ENCODE measurements at regions not wholly inside any gene's neighbourhood (a gene's known extent, or its start where the extent isn't known, plus 50 kb on each side); places are given as distances from the start of the nearest gene placed in this dataset.
"Not testable (repeated sequence)": the region's sequence is repeated elsewhere in the genome, so short reads cannot be mapped to it uniquely, and the experiment has no call there.

- H3K4me1 Mint-ChIP-seq = peaks cover 2% of the 10 kb centered on the region
- H3K36me3 Mint-ChIP-seq (ENCODE audit: low read depth) = no peaks in the 10 kb centered on the region
- no peak overlapping the region for H3K4me3 Mint-ChIP-seq
- H3K27ac Mint-ChIP-seq = no peak overlapping the region
- no peaks in the 10 kb centered on the region for H3K27me3 Mint-ChIP-seq
- H3K9me3 Mint-ChIP-seq = no peaks in the 10 kb centered on the region
- DNase-seq (no peak), ATAC-seq (no peak)
These were observed 310.4 kb downstream of the FOXO1 start for GRCh38 chr13:40356011-40356410.

- not testable (repeated sequence) for H3K27ac Mint-ChIP-seq; DNase-seq; H3K36me3 Mint-ChIP-seq (ENCODE audit: low read depth); H3K9me3 Mint-ChIP-seq; H3K4me3 Mint-ChIP-seq; H3K4me1 Mint-ChIP-seq; H3K27me3 Mint-ChIP-seq; ATAC-seq
These were observed 310.0 kb downstream of the FOXO1 start for GRCh38 chr13:40356458-40356857.

DNA sequence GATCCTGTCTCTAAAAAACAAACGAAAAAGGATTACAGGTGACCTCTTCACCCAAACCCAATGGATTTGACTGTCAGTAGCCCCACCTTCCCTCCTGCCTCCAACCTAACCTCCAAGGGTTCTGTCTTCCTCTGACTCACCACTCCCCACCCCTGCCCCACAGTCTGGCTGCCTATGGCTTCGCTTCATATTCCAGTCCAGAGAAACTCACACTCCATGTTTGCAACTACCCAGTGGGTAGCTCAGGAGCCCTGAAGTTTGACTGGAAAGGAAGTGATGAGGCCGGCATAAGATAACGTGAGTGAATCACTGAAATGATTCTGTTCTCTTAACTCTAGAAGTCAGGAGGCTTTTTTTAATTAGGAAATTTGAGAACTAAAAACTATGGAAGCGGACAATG is 303.9 kb downstream of the FOXO1 start:
- no peak overlapping the region for H3K27ac Mint-ChIP-seq
- no peak for ATAC-seq
- no peaks in the 10 kb centered on the region for H3K27me3 Mint-ChIP-seq
- no peaks in the 10 kb centered on the region for H3K36me3 Mint-ChIP-seq (ENCODE audit: low read depth)
- H3K4me3 Mint-ChIP-seq = no peak overlapping the region
- no peak for DNase-seq
- H3K9me3 Mint-ChIP-seq = no peaks in the 10 kb centered on the region
- peaks cover 33% of the 10 kb centered on the region for H3K4me1 Mint-ChIP-seq

- H3K4me1 Mint-ChIP-seq = peaks cover 33% of the 10 kb centered on the region
- H3K4me3 Mint-ChIP-seq = no peak overlapping the region
- no peaks in the 10 kb centered on the region for H3K27me3 Mint-ChIP-seq
- DNase-seq (no peak), ATAC-seq (no peak)
- no peak overlapping the region for H3K27ac Mint-ChIP-seq
- H3K36me3 Mint-ChIP-seq (ENCODE audit: low read depth) = no peaks in the 10 kb centered on the region
- no peaks in the 10 kb centered on the region for H3K9me3 Mint-ChIP-seq
These were observed 302.8 kb downstream of the FOXO1 start for GRCh38 chr13:40363653-40364052.

DNA sequence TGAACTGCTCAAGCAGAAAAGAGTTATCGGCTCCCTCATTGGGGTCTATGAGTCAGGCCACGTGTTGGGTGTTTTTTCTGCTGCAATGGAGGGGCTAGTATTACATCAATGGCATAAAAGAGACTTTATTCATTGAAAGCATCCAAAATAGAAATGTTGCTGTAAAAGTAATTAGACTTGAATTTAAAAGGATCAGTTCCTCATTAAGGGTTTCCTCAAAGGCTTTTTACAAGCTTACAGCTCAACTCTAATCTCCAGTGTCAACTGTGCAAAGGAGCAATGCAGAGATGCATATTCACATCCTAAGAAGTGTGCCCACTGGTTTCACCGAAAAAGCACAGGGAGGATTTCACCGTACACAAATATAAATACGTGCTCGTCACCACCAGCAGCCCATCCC is 300.3 kb downstream of the FOXO1 start:
- H3K27me3 Mint-ChIP-seq = no peaks in the 10 kb centered on the region
- H3K4me1 Mint-ChIP-seq = peaks cover 49% of the 10 kb centered on the region
- H3K27ac Mint-ChIP-seq = no peak overlapping the region
- H3K9me3 Mint-ChIP-seq = no peaks in the 10 kb centered on the region
- no peaks in the 10 kb centered on the region for H3K36me3 Mint-ChIP-seq (ENCODE audit: low read depth)
- no peak for ATAC-seq
- DNase-seq = no peak
- no peak overlapping the region for H3K4me3 Mint-ChIP-seq

GRCh38 chr13:40368127-40368891 is 298.1 kb downstream of the FOXO1 start:
- no peak overlapping the region for H3K4me3 Mint-ChIP-seq
- H3K36me3 Mint-ChIP-seq (ENCODE audit: low read depth) = no peaks in the 10 kb centered on the region

DNA sequence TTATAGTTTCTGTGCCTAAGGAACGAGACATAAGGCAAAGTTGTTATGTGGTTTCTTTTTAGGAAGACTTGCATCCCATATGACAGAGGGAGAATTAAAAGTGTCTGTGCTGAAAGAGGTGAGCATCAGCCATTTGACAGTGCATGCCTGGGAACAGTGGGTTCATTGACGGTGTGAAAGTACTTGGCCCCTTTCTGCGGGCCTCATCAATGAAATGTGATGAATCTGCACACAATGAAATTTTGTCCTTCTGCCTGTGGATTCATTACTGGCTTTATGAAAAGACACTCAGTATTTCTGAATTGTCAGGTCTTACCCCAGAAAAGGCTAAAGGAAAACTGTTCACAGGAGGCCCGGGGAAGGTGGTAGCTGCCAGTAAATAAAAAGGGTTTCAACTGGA is 295.8 kb downstream of the FOXO1 start:
- H3K27me3 Mint-ChIP-seq = no peaks in the 10 kb centered on the region
- H3K9me3 Mint-ChIP-seq = peaks cover 6% of the 10 kb centered on the region
- ATAC-seq (no peak), DNase-seq (no peak)
- no peak overlapping the region for H3K4me3 Mint-ChIP-seq
- peaks cover 6% of the 10 kb centered on the region for H3K36me3 Mint-ChIP-seq (ENCODE audit: low read depth)
- no peak overlapping the region for H3K27ac Mint-ChIP-seq
- peaks cover 56% of the 10 kb centered on the region for H3K4me1 Mint-ChIP-seq

More at GRCh38 chr13:40368127-40368891, 298.1 kb downstream of the FOXO1 start:
- Mint-ChIP-seq H3K27me3 (no peaks in the 10 kb centered on the region), H3K27ac (no peak overlapping the region), H3K9me3 (no peaks in the 10 kb centered on the region), H3K4me1 (peaks cover 58% of the 10 kb centered on the region)
- DNase-seq = no peak
- ATAC-seq = no peak

- ATAC-seq (no peak), DNase-seq (no peak)
- H3K27me3 Mint-ChIP-seq = no peaks in the 10 kb centered on the region
- no peak overlapping the region for H3K4me3 Mint-ChIP-seq
- H3K36me3 Mint-ChIP-seq (ENCODE audit: low read depth) = peaks cover 6% of the 10 kb centered on the region
- peaks cover 52% of the 10 kb centered on the region for H3K4me1 Mint-ChIP-seq
- H3K27ac Mint-ChIP-seq = no peak overlapping the region
- peaks cover 6% of the 10 kb centered on the region for H3K9me3 Mint-ChIP-seq
These were observed 294.8 kb downstream of the FOXO1 start for GRCh38 chr13:40371531-40372125.

- DNase-seq (peak; percentile 57), ATAC-seq (peak; percentile 77)
- Mint-ChIP-seq H3K4me3 (peak overlapping the region; percentile 16), H3K4me1 (peaks cover 68% of the 10 kb centered on the region), H3K27ac (peak overlapping the region; percentile 86)
- H3K9me3 Mint-ChIP-seq; H3K36me3 Mint-ChIP-seq (ENCODE audit: low read depth); H3K27me3 Mint-ChIP-seq: not testable (repeated sequence)
These were observed 292.8 kb downstream of the FOXO1 start for GRCh38 chr13:40373608-40374007.

GRCh38 chr13:40375489-40376171 is 290.8 kb downstream of the FOXO1 start:
- Mint-ChIP-seq H3K27me3 (no peaks in the 10 kb centered on the region), H3K27ac (no peak overlapping the region), H3K36me3 (ENCODE audit: low read depth) (peaks cover 6% of the 10 kb centered on the region), H3K4me3 (no peak overlapping the region), H3K4me1 (peaks cover 62% of the 10 kb centered on the region), H3K9me3 (peaks cover 6% of the 10 kb centered on the region)
- no peak for ATAC-seq
- no peak for DNase-seq

GRCh38 chr13:40376296-40376849 is 290.1 kb downstream of the FOXO1 start:
- Mint-ChIP-seq H3K36me3 (ENCODE audit: low read depth) (peaks cover 6% of the 10 kb centered on the region), H3K4me3 (no peak overlapping the region), H3K27me3 (no peaks in the 10 kb centered on the region), H3K27ac (no peak overlapping the region), H3K9me3 (peaks cover 6% of the 10 kb centered on the region), H3K4me1 (peaks cover 54% of the 10 kb centered on the region)
- DNase-seq (no peak), ATAC-seq (no peak)

DNA sequence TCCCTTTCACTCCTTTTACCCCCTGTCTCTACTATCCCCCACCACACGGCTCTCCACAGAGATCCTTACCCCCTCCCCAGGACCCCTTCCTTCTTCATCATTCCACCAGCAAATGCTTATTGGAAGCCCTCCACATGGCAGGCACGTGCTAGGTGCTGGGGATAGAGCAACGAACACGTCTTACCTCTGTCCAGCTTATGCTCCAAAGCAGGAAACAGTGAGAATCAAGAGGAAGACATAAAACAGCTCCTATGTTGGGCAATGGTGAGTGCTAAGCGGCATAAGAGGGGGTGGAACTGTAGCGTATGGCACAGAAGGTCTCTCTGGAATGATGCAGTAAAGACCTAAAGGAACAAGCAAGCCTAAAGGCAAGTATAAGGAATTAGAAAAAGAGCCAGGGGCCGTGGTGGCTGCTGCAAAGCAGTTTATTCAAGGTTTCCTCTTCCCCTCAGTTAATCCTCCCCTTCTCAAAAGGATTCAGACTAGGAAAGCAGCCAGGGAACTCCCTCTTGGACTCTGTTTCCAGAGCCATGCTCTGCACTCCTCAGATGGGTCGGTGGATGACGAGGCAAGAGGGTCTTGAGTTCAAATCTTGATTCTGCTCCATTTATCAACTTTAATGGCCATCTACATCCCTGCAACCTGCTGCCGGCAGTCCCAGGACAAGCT is 289.4 kb downstream of the FOXO1 start:
- H3K36me3 Mint-ChIP-seq (ENCODE audit: low read depth) = peaks cover 6% of the 10 kb centered on the region
- no peak for ATAC-seq

DNA sequence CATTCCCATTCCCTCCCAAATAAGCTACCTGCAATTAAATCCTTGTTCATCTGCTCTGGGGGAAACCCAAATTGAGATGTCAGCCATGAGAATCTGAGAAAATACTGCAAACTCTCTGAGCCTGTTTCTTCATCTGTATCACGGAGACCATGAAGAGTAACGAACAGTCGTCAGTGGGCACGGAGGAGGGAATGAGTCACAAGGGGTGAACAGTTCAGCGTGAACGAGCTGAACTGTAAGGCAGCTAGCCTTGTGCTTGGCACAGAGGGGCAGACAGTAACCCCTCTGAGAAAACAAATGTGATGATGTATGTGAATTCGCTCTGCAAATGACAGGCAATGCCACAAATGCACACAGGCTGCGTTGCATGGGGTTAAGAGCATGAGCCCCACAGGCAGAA is 288.7 kb downstream of the FOXO1 start:
- DNase-seq (peak; percentile 53), ATAC-seq (peak; percentile 94)
- no peaks in the 10 kb centered on the region for H3K27me3 Mint-ChIP-seq
- H3K4me1 Mint-ChIP-seq = peaks cover 45% of the 10 kb centered on the region
- H3K27ac Mint-ChIP-seq = peak overlapping the region; percentile 55
- peaks cover 6% of the 10 kb centered on the region for H3K36me3 Mint-ChIP-seq (ENCODE audit: low read depth)
- H3K4me3 Mint-ChIP-seq = no peak overlapping the region
- peaks cover 6% of the 10 kb centered on the region for H3K9me3 Mint-ChIP-seq

More for the DNA sequence above, 289.4 kb downstream of the FOXO1 start:
- Mint-ChIP-seq H3K27me3 (no peaks in the 10 kb centered on the region), H3K27ac (no peak overlapping the region), H3K4me1 (peaks cover 49% of the 10 kb centered on the region), H3K9me3 (peaks cover 6% of the 10 kb centered on the region), H3K4me3 (no peak overlapping the region)
- DNase-seq = no peak

DNA sequence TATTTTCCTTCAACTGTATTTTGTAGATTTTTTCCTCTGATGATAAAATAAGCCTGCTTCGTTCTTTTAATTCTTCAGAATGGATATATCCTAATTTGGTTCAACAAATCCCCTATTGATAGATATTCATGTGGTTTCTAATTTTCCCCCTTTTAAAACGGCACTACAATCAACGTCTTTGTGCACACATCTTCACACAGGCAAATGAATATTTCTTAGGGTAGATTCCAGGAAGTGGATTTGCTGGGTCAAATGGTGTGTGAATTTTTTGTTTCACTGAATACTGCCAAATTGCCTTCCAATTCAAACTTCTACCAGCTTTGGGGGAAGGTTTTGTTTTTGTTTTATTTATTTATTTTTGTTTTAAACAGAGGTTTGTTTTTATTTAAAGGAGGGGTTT is 287.2 kb downstream of the FOXO1 start:
- Mint-ChIP-seq H3K27me3 (no peaks in the 10 kb centered on the region), H3K4me1 (peaks cover 35% of the 10 kb centered on the region), H3K9me3 (no peaks in the 10 kb centered on the region), H3K36me3 (ENCODE audit: low read depth) (no peaks in the 10 kb centered on the region), H3K4me3 (no peak overlapping the region), H3K27ac (no peak overlapping the region)
- DNase-seq (no peak), ATAC-seq (no peak)
